GDM1 (cell line): ENCODE measurements at regions not wholly inside any gene's neighbourhood (a gene's known extent, or its start where the extent isn't known, plus 50 kb on each side); places are given as distances from the start of the nearest gene placed in this dataset.
A peak's percentile ranks its signal among the peaks of the same experiment; 100 is the strongest.
"Not testable (repeated sequence)": the region's sequence is repeated elsewhere in the genome, so short reads cannot be mapped to it uniquely, and the experiment has no call there.

ENCODE experiments used
- DNase-seq: peaks from one replicate; lab custom pipeline; 2025; lab: John Stamatoyannopoulos, UW

DNA sequence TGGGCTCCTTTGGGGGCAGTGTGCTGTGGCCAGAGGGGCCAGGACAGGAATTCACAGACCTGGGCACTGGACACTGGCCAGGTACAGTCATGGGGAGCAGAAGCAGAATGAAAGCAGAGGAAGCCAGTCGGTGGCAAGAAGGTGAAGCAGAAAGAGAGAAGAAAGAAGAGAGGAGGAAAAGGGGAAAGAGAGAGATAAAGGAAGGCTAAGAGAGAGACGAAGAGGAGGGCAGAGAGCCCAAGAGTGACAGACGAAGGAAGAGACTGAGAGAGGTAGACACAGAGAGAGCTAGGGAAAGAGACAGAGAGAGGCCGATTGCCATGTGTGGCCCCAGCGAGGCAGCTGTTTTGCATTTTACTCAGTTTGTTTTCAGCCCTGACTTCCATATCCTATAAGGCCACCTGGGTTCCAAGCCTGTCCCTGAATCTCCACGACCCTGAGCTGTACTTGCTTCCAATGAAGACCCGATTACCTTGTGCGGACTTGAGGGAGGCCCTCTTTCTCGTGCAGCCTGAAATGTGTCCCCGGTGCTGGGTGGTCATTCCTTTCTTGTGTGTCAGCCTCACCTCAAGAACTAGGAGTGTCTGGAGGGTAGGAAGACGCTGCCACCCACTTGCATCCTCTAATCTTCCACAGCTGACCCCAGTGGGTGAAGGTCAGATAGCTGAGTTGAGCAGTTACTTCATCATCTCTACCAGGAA is 73.9 kb downstream of the LSM3 start:
- DNase-seq: no peak

DNA sequence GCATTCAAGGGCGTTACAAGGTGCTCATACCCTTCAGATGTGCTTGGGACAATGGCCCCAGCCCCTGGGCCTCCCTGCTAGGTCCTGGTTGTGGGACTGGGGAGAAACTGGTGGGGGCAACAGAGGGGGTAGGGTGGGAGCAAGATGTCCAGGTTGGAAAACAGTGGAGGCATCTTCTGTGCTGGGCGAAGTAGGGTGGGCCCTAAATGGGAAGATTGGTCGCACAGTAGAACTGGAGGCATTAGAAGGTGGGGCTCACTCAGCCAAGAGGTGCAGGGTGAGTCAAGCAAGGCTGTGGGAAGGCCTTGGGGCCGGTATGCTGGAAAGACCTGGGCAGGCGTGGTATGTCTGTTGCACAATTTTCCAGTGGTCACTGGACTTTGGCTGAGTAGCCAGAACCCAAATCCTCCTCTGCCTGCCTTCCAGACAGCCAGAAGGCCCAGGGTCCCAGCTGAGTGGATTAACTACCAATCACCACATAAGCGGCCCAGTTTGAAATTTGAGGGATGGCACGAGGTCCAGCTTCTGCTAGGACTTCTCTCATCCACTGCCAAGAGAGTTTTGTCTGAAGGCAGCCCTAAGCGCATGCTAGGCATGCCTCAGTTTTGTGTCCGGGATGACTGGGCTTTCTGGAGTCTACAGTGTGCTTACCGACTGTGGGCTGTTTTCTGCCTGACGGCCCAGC is 74.5 kb downstream of the LSM3 start:
- DNase-seq: no peak

DNA sequence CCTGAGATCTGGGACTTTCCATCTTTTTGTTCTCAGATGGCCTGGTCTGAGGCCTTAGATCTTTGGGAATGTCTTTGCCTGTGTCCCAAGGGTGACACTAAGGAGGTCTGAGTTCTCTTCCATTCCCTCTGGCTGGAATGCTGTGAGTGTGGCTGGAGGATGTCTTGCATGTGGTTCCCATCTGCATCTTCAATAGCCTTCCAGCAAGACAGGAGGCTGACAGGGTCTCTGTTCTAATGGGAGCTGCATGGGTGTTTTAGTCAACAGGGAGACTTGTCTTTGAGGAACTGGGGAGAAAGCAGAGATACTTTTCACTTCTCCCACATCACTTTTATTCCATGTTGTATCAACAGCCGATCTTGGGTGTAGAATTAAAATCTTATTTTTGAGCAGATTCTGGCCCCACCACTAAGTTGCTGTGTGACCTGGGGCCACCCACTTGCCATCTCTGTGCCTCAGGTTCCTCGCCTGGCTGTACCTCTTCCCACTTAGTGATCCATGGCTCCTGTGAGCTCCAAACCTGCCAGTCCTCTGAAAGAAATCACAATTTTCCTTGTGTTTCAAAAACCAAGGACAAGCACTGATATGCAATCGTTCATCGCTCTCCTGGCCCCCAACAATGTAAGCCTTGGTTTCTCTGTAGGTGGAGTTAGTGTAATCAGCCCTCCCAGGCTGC is 75.2 kb downstream of the LSM3 start:
- DNase-seq: no peak

- no peak for DNase-seq
Observed at GRCh38 chr3:14254812-14255702, 76.4 kb downstream of the LSM3 start.

DNA sequence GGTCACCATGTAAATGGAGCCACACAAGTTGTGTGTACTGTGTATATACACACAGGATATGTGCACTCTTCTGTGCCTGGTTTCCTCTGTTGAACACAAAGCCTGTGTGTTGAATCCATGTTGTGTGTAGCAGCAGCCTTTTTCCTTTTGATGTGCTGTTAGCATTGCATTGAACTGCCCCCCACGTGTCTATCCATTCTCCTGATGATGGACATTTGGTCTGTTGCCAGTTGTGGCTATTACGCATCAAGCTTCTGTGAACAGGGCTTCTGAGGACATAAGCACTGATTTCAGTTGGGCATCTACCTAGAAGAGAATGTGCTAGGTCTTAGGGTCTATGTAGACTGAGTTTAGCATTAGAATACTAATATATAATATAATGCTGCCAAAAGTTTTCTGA is 77.4 kb downstream of the LSM3 start:
- no peak for DNase-seq

DNA sequence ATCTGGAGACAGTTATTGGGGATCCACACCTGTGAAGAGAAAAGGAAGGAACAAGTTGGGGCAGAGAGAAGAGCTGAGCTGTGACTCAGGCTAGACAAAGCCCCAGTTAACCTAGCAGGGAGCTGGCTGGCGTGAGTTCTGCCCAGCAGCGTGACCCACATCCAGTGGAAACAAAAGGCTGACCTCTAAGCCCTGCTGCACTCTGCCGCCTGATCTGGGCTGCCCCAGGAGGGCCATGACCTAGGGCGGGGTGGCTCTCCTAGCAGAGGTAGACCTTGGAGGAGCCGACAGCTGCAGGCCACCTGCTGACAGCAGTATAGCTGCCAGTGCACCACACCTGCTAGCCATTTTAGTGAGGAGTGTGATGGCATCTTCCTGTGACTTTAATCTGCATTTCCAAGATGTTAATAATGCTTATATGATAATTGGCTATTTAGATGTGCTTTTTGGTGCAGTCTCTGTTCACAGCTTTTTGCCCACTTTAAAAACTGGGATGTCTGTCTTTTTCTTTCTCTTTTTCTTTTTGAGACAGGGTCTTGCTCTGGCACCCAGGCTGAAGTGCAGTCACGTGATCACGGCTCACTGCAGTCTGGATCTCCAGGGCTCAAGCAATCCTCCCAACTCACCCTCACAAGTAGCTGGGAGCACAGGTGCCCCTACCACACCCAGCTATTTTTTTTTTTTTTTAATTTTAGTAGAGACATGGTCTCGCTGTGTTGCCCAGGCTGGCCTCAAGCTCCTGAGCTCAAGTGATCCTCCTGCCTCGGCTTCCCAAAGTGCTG is 78.1 kb downstream of the LSM3 start:
- no peak for DNase-seq

GRCh38 chr3:14258906-14259904 is 80.6 kb downstream of the LSM3 start:
- no peak for DNase-seq

DNA sequence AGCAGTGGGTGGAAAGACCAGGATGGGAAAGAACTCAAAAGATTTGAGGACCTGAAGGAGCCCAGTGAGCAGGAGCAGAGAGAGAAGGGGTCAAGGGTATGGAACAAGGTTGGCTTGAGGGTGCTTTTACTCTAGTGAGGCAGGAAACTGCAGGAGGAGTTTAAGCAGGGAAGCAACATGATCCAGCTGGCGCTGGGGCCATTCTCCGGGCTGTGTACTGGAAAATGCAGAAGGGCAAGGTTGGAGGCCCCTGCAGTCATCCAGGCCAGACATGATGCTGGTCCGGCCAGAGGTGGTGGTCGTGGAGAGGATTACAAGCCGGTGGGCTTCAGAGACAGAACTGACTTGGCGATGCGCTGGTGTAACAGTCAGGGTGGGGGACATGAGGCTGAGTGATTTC is 81.8 kb downstream of the LSM3 start:
- DNase-seq: no peak

- peak; percentile 60 for DNase-seq
Observed at GRCh38 chr3:14261229-14261628, 82.6 kb downstream of the LSM3 start.

- no peak for DNase-seq
Observed at GRCh38 chr3:14262212-14262611, 83.6 kb downstream of the LSM3 start.

DNA sequence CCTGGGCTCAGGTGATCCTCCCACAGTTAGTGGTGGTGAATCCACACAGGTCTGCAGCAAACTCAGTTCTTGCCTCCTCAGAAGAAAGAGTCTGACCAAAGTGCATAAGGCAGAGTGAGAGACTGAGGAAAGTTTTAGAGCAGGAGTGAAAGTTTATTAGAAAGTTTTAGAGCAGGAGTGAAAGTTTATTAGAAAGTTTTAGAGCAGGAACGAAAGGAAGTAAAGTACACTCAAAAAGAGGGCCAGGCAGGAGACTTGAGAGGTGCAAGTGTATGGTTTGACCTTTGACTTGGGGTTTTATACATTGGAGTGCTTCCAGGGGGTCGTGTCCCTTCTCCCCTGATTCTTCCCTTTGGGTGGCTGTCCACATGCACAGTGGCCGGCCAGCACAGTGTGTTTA is 84.2 kb downstream of the LSM3 start:
- DNase-seq: no peak

DNA sequence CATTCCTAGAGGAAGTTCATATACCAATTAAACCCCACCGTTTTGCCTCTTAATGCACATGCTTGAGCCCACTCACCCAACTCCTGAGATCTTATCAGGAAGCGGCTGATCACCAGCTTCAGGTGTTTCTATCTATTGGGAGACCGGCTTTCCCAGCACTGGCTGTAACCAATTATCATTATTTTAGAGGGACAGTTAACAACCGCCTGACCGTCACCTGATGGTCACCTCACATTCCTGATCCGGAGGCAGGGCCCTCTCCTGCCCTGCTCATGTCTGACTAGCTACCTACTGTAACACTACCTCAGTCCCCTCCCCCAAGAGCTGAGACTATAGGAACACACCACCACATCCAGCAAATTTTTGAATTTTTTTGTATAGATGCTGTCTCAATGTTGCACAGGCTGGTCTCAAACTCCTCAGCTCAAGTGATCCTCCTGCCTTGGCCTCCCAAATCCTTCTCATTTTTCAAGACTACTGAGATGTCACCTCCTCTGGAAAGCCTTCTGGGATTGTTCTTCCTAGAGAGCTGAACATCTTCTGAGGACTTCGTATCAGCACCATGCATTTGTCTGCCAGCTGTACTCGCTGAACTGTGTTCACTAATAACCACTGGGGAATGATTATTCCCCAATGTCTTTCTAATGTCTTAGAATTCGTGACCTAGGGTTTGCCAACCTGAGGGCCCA is 84.8 kb downstream of the LSM3 start:
- no peak for DNase-seq

- DNase-seq: no peak
Observed at GRCh38 chr3:14265246-14265962, 86.8 kb downstream of the LSM3 start.

- no peak for DNase-seq
Observed at GRCh38 chr3:14266361-14266760, 87.7 kb downstream of the LSM3 start.

DNA sequence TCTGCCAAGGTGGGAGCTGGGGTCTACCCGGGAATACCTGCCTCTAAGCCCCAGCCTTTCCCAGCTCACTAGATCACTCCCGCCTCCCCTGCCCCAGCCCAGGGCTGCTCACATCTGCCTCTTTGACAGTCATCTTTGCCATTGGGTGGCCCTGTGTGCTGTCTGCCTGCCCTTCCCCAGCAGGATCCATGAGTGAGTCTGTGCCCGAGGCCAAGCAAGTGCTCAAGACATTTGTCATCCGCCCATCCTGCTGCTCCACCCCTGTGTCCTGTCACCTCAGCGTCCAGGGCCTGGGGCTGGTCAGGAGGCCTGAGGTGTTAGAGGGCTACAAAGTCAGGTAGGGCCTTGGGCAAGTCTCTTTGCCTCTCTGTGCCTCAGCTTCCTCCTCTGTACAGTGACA is 89.4 kb downstream of the LSM3 start:
- no peak for DNase-seq

DNA sequence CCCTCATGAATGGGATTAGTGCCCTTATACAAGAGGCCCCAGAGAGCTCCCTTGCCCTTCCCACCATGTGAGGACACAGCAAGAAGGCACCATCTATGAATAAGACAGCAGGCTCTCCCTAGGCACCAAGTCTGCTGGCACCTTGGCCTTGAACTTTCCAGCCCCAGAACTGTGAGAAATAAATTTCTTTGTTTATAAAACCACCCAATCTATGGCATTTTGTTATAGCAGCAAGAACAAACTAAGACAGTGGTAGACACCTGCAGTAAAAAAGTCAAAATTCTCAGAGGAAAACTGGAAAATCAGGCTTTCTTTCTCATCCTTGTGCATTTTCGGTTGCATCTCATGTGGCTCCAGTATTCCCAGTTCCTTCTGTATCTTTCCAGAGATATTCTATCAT is 90.3 kb downstream of the LSM3 start:
- no peak for DNase-seq

DNA sequence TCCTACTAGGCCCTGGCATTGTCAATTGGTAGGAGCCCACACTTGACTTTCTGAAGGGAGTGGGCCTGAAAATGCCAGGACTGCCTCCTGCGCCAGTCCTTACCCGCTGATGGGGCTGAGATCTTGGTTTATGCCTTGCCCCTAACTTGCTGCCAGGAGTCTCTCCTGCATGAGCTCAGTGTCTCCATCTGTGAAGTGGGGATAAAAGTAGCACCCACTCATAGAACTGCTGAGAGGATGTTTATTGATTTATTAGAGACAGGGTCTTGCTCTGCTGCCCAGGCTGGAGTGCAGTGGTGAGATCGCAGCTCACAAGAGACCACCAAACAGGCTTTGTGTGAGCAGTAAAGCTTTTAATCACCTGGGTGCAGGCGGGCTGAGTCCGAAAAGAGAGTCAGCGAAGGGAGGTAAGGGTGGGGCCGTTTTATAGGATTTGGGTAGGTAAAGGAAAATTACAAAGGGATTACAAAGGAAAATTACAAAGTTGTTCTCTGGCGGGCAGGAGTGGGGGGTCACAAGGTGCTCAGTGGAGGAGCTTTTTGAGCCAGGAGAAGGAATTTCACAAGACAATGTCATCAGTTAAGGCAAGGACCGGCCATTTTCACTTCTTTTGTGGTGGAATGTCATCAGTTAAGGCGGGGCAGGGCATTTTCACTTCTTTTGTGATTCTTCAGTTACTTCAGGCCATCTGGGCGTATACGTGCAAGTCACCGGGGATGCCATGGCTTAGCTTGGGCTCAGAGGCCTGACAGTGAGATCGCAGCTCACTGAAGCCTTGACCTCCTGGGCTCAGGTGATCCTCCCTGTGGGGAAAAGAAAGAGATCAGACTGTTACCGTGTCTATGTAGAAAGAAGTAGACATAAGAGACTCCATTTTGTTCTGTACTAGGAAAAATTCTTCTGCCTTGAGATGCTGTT is 93.7 kb downstream of the LSM3 start:
- not testable (repeated sequence) for DNase-seq
